NB4 (cell line): ENCODE measurements at regions not wholly inside any gene's neighbourhood (a gene's known extent, or its start where the extent isn't known, plus 50 kb on each side); places are given as distances from the start of the nearest gene placed in this dataset.

Experiments used
- DNase-seq: peaks from one replicate; pipeline ENCODE4 v3.0.0; 2010; ENCODE audit warnings: low read depth
- H3K4me3 ChIP-seq: one replicate; pipeline ENCODE4 v1.5.1; 2011; ENCODE audit warnings: mild to moderate bottlenecking, low read depth, low read length, moderate library complexity
- MYC ChIP-seq: IDR thresholded peaks from 2 replicates; pipeline ENCODE4 v1.6.1; 2011; ENCODE audit warnings: low read depth, low read length
- POLR2A ChIP-seq: IDR thresholded peaks from 2 replicates; pipeline ENCODE4 v1.6.1; 2011; ENCODE audit warnings: mild to moderate bottlenecking; ENCODE audit not compliant: insufficient read length; ENCODE audit errors: extremely low read depth
- TF ChIP-seq, protein P1 (sequence below): IDR thresholded peaks from one replicate; pipeline ENCODE4 v1.5.1; 2012; ENCODE audit warnings: low read depth, low read length
- TF ChIP-seq, protein P2 (sequence below): IDR thresholded peaks from 2 replicates; pipeline ENCODE4 v1.6.1; 2011; ENCODE audit warnings: low read depth, low read length

DNA sequence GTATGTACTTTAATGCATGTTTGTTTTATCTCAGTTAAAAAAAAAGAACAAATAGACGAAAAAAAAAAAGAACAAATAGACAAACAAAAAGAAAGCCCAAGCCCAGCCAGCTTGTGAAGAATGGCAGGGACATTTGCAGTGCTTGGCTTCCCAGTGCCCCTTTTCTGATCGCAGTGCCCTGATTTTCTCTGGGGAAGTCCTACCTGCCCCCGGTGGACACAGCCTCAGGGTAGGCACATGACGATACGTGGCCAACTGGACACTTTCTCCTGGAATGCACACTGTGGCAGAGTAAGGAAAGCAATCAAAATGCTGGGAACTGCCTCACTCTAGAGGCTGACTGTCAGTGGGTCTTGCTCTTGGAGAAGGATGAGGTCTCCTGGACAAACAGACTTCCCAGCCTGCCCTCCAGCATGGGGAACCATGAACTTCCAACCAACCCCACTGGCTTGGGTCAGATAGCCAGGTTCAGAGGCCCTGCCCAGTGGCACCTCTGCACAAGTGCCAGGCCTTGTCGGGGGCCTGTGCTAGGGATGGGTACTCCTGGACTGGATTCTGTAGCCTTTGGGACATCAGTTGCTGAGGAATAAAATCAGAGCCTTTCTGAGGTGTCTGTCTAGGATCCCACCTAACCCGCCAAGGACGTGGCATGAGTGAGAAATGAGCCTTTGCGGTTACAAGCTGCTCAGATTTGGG is 76.7 kb downstream of the INHBB start:
- no peak for TF ChIP-seq POLR2A
- no peak for TF ChIP-seq MYC
- TF ChIP-seq, protein P1, sequence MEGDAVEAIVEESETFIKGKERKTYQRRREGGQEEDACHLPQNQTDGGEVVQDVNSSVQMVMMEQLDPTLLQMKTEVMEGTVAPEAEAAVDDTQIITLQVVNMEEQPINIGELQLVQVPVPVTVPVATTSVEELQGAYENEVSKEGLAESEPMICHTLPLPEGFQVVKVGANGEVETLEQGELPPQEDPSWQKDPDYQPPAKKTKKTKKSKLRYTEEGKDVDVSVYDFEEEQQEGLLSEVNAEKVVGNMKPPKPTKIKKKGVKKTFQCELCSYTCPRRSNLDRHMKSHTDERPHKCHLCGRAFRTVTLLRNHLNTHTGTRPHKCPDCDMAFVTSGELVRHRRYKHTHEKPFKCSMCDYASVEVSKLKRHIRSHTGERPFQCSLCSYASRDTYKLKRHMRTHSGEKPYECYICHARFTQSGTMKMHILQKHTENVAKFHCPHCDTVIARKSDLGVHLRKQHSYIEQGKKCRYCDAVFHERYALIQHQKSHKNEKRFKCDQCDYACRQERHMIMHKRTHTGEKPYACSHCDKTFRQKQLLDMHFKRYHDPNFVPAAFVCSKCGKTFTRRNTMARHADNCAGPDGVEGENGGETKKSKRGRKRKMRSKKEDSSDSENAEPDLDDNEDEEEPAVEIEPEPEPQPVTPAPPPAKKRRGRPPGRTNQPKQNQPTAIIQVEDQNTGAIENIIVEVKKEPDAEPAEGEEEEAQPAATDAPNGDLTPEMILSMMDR: no peak
- TF ChIP-seq, protein P2, sequence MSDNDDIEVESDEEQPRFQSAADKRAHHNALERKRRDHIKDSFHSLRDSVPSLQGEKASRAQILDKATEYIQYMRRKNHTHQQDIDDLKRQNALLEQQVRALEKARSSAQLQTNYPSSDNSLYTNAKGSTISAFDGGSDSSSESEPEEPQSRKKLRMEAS: no peak
- no peak overlapping the region for H3K4me3 ChIP-seq
- DNase-seq: no peak

- no peak overlapping the region for H3K4me3 ChIP-seq
- no peak for TF ChIP-seq POLR2A
- TF ChIP-seq, protein P2: no peak
- TF ChIP-seq MYC: no peak
- TF ChIP-seq, protein P1: no peak
- no peak for DNase-seq
These were observed 77.4 kb downstream of the INHBB start for GRCh38 chr2:120423167-120423943.

DNA sequence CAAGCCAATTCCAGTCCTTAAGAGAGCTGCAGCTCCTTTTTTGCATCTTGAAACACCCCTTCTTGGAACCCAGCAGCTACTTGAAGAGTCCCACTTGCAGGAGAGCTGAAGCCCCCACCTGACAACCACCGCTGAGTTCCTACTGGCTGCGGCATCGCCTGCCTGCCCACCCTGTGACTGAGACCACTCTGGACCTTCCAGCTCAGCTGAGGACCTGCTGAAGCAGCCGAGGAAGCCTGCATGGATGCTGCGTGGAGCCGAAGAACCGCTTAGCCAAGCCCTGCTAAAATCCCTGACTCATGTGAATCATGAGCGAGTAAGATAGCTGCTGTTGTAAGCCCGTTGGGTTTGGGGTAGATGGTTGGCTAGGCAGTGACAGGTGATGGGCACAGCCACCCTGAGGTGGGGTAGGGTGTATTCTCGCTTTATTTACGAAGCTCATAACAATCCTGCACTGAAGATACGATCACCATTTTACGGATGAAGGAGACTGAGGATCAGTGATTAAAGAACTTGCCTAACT is 78.4 kb downstream of the INHBB start:
- TF ChIP-seq MYC (no peak), POLR2A (no peak)
- TF ChIP-seq, protein P1: no peak
- TF ChIP-seq, protein P2: no peak
- no peak overlapping the region for H3K4me3 ChIP-seq
- DNase-seq: no peak

DNA sequence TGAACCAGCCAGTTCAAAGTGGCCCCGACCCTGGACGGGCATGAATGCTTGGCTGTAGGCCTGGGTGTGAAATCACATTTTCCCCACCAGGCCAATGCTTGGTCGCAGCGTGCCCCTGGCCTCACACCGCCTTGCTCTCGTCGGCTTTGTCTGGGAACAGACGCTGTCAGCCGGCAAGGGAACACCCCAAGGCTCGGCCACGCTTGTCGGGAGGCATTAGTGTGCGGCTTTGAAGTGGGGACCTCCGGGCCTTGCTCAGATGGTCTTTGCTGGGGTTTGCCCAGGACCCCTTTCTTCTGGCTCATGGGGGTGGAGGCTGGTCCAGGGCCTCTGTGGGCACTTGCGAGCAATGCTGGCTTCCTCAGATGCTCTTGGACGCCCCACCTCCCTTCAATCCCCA is 79.1 kb downstream of the INHBB start:
- no peak overlapping the region for H3K4me3 ChIP-seq
- DNase-seq: no peak
- TF ChIP-seq, protein P2: no peak
- TF ChIP-seq MYC (no peak), POLR2A (no peak)
- TF ChIP-seq, protein P1: no peak

- no peak for DNase-seq
- H3K4me3 ChIP-seq: no peak overlapping the region
- TF ChIP-seq, protein P1: no peak
- TF ChIP-seq POLR2A (no peak), MYC (no peak)
- TF ChIP-seq, protein P2: no peak
These were observed 82.8 kb downstream of the INHBB start for GRCh38 chr2:120428748-120429147.
